GM23338 (cell line): ENCODE measurements at regions not wholly inside any gene's neighbourhood (a gene's known extent, or its start where the extent isn't known, plus 50 kb on each side); places are given as distances from the start of the nearest gene placed in this dataset.

Source experiments
- CTCF ChIP-seq, 2 experiments: fragments of 200-600 bp in 1 of 2; sonication (generic) in 1 of 2; conservative IDR thresholded peaks; 2 replicates each; pipeline versions ENCODE4 v1.5.1 to v1.6.1; 2016 to 2017; ENCODE audit warnings: antibody characterized with exemption in 2 of 2, low read depth in 2 of 2, mild to moderate bottlenecking in 2 of 2, moderate library complexity in 1 of 2
- EZH2 ChIP-seq: fragments of 200-600 bp; sonication (generic); IDR thresholded peaks from one replicate; pipeline ENCODE4 v1.8.0; 2017; ENCODE audit warnings: antibody characterized with exemption, mild to moderate bottlenecking, low read depth; ENCODE audit not compliant: unreplicated experiment
- EZH2phosphoT487 ChIP-seq: fragments of 200-600 bp; sonication (generic); IDR thresholded peaks from one replicate; pipeline ENCODE4 v1.8.1; 2018; ENCODE audit warnings: antibody characterized with exemption; ENCODE audit not compliant: unreplicated experiment
- JUNB ChIP-seq: IDR thresholded peaks from one replicate; pipeline ENCODE4 v1.6.1; 2016; ENCODE audit warnings: antibody characterized with exemption; ENCODE audit not compliant: unreplicated experiment
- NANOG ChIP-seq: IDR thresholded peaks from 2 replicates; pipeline ENCODE4 v1.6.1; 2016; ENCODE audit warnings: antibody characterized with exemption, borderline replicate concordance
- POLR2AphosphoS5 ChIP-seq: IDR thresholded peaks from 2 replicates; pipeline ENCODE4 v1.6.1; 2016; ENCODE audit warnings: antibody characterized with exemption, low read depth
- REST ChIP-seq: IDR thresholded peaks from one replicate; pipeline ENCODE4 v1.6.1; 2018; ENCODE audit warnings: antibody characterized with exemption; ENCODE audit not compliant: unreplicated experiment
- TF ChIP-seq, protein P1 (sequence below): fragments of 250-450 bp; sonication (Bioruptor Pico); IDR thresholded peaks from 2 replicates; pipeline ENCODE4 v1.5.0; 2020; ENCODE audit warnings: mild to moderate bottlenecking, moderate library complexity
- TF ChIP-seq, protein P2 (sequence below): IDR thresholded peaks from 2 replicates; pipeline ENCODE4 v1.6.1; 2016; ENCODE audit warnings: antibody characterized with exemption

DNA sequence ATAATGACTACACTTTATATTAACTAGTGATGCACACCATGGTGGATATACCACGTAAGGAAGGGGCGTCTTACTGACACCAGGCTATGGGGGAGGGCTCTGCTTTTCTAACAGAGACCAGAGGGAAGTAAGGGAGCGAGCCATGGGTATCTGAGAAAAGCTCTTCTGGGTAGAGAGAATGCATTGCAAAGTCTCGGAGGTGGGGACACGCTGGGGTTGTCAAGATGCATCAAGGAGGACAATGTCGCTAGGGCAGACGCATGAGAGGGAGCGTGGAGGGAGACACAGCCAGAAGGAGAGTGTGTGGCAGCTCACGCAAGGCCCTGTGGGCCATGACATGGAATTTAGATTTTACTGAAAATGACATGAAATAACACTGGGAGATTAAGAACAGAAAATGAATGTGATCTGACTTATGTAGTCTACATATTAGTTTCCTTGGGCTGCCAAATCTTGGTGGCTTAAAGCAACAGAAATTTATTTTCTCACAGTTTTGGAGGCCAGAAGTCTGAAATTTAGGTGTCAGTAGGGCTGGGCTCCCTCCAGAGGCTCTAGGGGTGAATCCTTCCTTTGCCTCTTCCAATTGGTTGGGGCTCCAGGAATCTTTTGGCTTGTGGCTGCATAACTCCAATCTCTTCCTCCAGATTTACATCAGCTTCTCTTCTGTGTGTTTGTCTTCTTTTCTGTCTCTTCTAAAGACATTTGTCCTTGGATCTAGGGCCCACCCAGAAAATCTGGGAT is 352.2 kb downstream of the CYRIA start:
- TF ChIP-seq CTCF (conservative IDR thresholded peaks at IDR 0.05; ENCODE audit: low read depth in 2 of 2) (no peak), POLR2AphosphoS5 (no peak), EZH2 (no peak), EZH2phosphoT487 (no peak), REST (no peak), JUNB (no peak), NANOG (no peak)
- TF ChIP-seq, protein P1, sequence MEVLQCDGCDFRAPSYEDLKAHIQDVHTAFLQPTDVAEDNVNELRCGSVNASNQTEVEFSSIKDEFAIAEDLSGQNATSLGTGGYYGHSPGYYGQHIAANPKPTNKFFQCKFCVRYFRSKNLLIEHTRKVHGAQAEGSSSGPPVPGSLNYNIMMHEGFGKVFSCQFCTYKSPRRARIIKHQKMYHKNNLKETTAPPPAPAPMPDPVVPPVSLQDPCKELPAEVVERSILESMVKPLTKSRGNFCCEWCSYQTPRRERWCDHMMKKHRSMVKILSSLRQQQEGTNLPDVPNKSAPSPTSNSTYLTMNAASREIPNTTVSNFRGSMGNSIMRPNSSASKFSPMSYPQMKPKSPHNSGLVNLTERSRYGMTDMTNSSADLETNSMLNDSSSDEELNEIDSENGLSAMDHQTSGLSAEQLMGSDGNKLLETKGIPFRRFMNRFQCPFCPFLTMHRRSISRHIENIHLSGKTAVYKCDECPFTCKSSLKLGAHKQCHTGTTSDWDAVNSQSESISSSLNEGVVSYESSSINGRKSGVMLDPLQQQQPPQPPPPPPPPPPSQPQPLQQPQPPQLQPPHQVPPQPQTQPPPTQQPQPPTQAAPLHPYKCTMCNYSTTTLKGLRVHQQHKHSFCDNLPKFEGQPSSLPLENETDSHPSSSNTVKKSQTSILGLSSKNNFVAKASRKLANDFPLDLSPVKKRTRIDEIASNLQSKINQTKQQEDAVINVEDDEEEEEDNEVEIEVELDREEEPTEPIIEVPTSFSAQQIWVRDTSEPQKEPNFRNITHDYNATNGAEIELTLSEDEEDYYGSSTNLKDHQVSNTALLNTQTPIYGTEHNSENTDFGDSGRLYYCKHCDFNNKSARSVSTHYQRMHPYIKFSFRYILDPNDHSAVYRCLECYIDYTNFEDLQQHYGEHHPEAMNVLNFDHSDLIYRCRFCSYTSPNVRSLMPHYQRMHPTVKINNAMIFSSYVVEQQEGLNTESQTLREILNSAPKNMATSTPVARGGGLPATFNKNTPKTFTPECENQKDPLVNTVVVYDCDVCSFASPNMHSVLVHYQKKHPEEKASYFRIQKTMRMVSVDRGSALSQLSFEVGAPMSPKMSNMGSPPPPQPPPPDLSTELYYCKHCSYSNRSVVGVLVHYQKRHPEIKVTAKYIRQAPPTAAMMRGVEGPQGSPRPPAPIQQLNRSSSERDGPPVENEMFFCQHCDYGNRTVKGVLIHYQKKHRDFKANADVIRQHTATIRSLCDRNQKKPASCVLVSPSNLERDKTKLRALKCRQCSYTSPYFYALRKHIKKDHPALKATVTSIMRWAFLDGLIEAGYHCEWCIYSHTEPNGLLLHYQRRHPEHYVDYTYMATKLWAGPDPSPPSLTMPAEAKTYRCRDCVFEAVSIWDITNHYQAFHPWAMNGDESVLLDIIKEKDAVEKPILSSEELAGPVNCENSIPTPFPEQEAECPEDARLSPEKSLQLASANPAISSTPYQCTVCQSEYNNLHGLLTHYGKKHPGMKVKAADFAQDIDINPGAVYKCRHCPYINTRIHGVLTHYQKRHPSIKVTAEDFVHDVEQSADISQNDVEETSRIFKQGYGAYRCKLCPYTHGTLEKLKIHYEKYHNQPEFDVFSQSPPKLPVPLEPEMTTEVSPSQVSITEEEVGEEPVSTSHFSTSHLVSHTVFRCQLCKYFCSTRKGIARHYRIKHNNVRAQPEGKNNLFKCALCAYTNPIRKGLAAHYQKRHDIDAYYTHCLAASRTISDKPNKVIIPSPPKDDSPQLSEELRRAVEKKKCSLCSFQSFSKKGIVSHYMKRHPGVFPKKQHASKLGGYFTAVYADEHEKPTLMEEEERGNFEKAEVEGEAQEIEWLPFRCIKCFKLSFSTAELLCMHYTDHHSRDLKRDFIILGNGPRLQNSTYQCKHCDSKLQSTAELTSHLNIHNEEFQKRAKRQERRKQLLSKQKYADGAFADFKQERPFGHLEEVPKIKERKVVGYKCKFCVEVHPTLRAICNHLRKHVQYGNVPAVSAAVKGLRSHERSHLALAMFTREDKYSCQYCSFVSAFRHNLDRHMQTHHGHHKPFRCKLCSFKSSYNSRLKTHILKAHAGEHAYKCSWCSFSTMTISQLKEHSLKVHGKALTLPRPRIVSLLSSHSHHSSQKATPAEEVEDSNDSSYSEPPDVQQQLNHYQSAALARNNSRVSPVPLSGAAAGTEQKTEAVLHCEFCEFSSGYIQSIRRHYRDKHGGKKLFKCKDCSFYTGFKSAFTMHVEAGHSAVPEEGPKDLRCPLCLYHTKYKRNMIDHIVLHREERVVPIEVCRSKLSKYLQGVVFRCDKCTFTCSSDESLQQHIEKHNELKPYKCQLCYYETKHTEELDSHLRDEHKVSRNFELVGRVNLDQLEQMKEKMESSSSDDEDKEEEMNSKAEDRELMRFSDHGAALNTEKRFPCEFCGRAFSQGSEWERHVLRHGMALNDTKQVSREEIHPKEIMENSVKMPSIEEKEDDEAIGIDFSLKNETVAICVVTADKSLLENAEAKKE (CRISPR knock-in tag): no peak
- TF ChIP-seq, protein P2, sequence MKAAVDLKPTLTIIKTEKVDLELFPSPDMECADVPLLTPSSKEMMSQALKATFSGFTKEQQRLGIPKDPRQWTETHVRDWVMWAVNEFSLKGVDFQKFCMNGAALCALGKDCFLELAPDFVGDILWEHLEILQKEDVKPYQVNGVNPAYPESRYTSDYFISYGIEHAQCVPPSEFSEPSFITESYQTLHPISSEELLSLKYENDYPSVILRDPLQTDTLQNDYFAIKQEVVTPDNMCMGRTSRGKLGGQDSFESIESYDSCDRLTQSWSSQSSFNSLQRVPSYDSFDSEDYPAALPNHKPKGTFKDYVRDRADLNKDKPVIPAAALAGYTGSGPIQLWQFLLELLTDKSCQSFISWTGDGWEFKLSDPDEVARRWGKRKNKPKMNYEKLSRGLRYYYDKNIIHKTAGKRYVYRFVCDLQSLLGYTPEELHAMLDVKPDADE: no peak
